K562 (cell line): ENCODE measurements at regions not wholly inside any gene's neighbourhood (a gene's known extent, or its start where the extent isn't known, plus 50 kb on each side); places are given as distances from the start of the nearest gene placed in this dataset.
A peak's percentile ranks its signal among the peaks of the same experiment; 100 is the strongest.

Experiments
- EP300 ChIP-seq: IDR thresholded peaks from 2 replicates; pipeline ENCODE4 v1.6.1; 2012; ENCODE audit warnings: low read length, improper control_type of control experiment
- FUS ChIP-seq: fragments of 200-400 bp; formaldehyde crosslinking; optimal IDR thresholded peaks from 2 replicates; pipeline ENCODE3; 2017; ENCODE audit warnings: low read depth, low read length
- MGA ChIP-seq: fragments of 450-650 bp; IDR thresholded peaks from 2 replicates; pipeline ENCODE4 v1.6.1; 2016; ENCODE audit warnings: mild to moderate bottlenecking, moderate library complexity
- MYC ChIP-seq, 2 experiments: fragments of 250-450 bp in 1 of 2; sonication (Bioruptor Pico) in 1 of 2; IDR thresholded peaks; 2 replicates each; pipeline versions ENCODE4 v1.5.1 to v1.6.1; 2012 to 2021; ENCODE audit warnings: low read depth in 2 of 2, borderline replicate concordance in 1 of 2, improper control_type of control experiment in 1 of 2, low read length in 1 of 2, mild to moderate bottlenecking in 1 of 2, moderate library complexity in 1 of 2
- RFX1 ChIP-seq: fragments of 450-650 bp; IDR thresholded peaks from 2 replicates; pipeline ENCODE4 v1.6.1; 2016; ENCODE audit warnings: mild to moderate bottlenecking, moderate library complexity
- SOX6 ChIP-seq: fragments of 450-650 bp; IDR thresholded peaks from 2 replicates; pipeline ENCODE4 v1.6.1; 2014; ENCODE audit warnings: mild to moderate bottlenecking
- TBL1XR1 ChIP-seq, 2 experiments: IDR thresholded peaks; 2 replicates each; pipeline ENCODE4 v1.6.1; 2012; ENCODE audit warnings: improper control_type of control experiment in 2 of 2, low read length in 2 of 2, mild to moderate bottlenecking in 1 of 2
- ZNF395 ChIP-seq: fragments of 200-800 bp; sonication (Bioruptor generic); IDR thresholded peaks from 2 replicates; pipeline ENCODE4 v1.6.1; 2017; ENCODE audit warnings: missing genetic modification characterization, missing compliant biosample characterization
- ZNF584 ChIP-seq: fragments of 200-800 bp; sonication (Bioruptor generic); IDR thresholded peaks from 2 replicates; pipeline ENCODE4 v1.6.1; 2016; ENCODE audit warnings: low read depth, mild to moderate bottlenecking, missing genetic modification characterization, missing compliant biosample characterization
- ZNF589 ChIP-seq: fragments of 200-800 bp; sonication (Bioruptor generic); IDR thresholded peaks from 2 replicates; pipeline ENCODE4 v1.6.1; 2016; ENCODE audit warnings: low read depth, missing genetic modification characterization, missing compliant biosample characterization
- ZNF668 ChIP-seq: fragments of 250-450 bp; sonication (Bioruptor Pico); IDR thresholded peaks from 2 replicates; pipeline ENCODE4 v1.8.0; 2022; ENCODE audit warnings: mild to moderate bottlenecking, inconsistent platforms
- ZSCAN29 ChIP-seq: fragments of 450-650 bp; IDR thresholded peaks from 2 replicates; pipeline ENCODE4 v1.6.1; 2017
- TF ChIP-seq, protein P1 (sequence below): fragments of 450-650 bp; IDR thresholded peaks from 2 replicates; pipeline ENCODE4 v1.6.1; 2016
- TF ChIP-seq, protein P2 (sequence below), 2 experiments: fragments of 250-450 bp in 1 of 2; fragments of 450-650 bp in 1 of 2; sonication (Bioruptor Pico) in 1 of 2; IDR thresholded peaks; 2 replicates each; pipeline versions ENCODE4 v1.6.1 to v1.8.0; 2016 to 2021; ENCODE audit warnings: mild to moderate bottlenecking in 2 of 2, moderate library complexity in 2 of 2, missing compliant biosample characterization in 1 of 2, missing genetic modification characterization in 1 of 2

- TF ChIP-seq MGA (peak; percentile 66), ZNF668 (CRISPR knock-in tag) (no peak), TBL1XR1 (IDR thresholded peaks at IDR 0.05; ENCODE audit: low read length in 2 of 2) (0 out of 4 replicates have a peak, but pooled peaks of 1 of the 2 experiments have one; percentile 27), SOX6 (peak; percentile 53; the same call in 1 of the 2 replicates), RFX1 (peak; percentile 47), ZNF584 (no peak), FUS (no peak), EP300 (peak; percentile 76), ZNF589 (CRISPR knock-in tag) (peak; percentile 44; the same call in 1 of the 2 replicates), MYC (IDR thresholded peaks at IDR 0.05; ENCODE audit: low read depth, low read length) (peak; percentile 55), MYC (CRISPR knock-in tag; IDR thresholded peaks at IDR 0.05; ENCODE audit: borderline replicate concordance, low read depth) (no peak), ZNF395 (CRISPR knock-in tag) (peak; percentile 59; the same call in 1 of the 2 replicates), ZSCAN29 (no peak)
- TF ChIP-seq, protein P1, sequence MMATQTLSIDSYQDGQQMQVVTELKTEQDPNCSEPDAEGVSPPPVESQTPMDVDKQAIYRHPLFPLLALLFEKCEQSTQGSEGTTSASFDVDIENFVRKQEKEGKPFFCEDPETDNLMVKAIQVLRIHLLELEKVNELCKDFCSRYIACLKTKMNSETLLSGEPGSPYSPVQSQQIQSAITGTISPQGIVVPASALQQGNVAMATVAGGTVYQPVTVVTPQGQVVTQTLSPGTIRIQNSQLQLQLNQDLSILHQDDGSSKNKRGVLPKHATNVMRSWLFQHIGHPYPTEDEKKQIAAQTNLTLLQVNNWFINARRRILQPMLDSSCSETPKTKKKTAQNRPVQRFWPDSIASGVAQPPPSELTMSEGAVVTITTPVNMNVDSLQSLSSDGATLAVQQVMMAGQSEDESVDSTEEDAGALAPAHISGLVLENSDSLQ: no peak
- TF ChIP-seq, protein P2, sequence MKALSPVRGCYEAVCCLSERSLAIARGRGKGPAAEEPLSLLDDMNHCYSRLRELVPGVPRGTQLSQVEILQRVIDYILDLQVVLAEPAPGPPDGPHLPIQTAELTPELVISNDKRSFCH (CRISPR knock-in tag; IDR thresholded peaks at IDR 0.05): no peak
- TF ChIP-seq, protein P2 (tag; IDR thresholded peaks at IDR 0.05): peak; percentile 53
These were observed 137.4 kb downstream of the EHF start (continued) for GRCh38 chr11:34758262-34758661.
